ENCODE measurements at regions not wholly inside any gene's neighbourhood (a gene's known extent, or its start where the extent isn't known, plus 50 kb on each side); places are given as distances from the start of the nearest gene placed in this dataset.

GRCh38 chr14:104293851-104294627 lies 155.7 kb downstream of the KIF26A start:
- no peak for DNase-seq
- Mint-ChIP-seq H3K9me3 (peaks cover 0 to 5% (median 2%) of the 10 kb centered on the region in 7 donors), H3K4me3 (no peak overlapping the region), H3K27me3 (ENCODE audit: low read depth in 3 of 3) (peaks cover 0 to 4% (median 0%) of the 10 kb centered on the region in 3 donors), H3K27ac (no peak overlapping the region), H3K4me1 (no peaks in the 10 kb centered on the region), H3K36me3 (no peaks in the 10 kb centered on the region)
- H2AFZ ChIP-seq (ENCODE audit: insufficient read depth, low read depth, low read length, poor library complexity, severe bottlenecking), result no peak overlapping the region
- H3K27me3 ChIP-seq (ENCODE audit: control insufficient read depth in 2 of 2, insufficient read depth in 2 of 2, low read length in 2 of 2), result no peaks in the 10 kb centered on the region
- peaks cover 2 to 6% of the 10 kb centered on the region in 2 donors for H3K9me3 ChIP-seq (replicated peaks in 1 of 2; ENCODE audit: control insufficient read depth in 1 of 2, insufficient read depth in 1 of 2, low read length in 2 of 2)
- no peak for TF ChIP-seq CTCF (IDR thresholded peaks at IDR 0.05)
- no peak overlapping the region for H3K9ac ChIP-seq (ENCODE audit: insufficient read depth, low read length, poor library complexity, severe bottlenecking)
- H3K36me3 ChIP-seq (replicated peaks in 1 of 2; ENCODE audit: control insufficient read depth in 1 of 2, insufficient read depth in 2 of 2, low read length in 2 of 2), result no peaks in the 10 kb centered on the region
- WGBS (ENCODE audit: insufficient coverage), result 71% methylated on average over 13 of the region's 18 CpGs
- H3K4me2 ChIP-seq (replicated peaks; ENCODE audit: extremely low read depth, low read length, poor library complexity, severe bottlenecking), result no peak overlapping the region
- H3K27ac ChIP-seq (ENCODE audit: low read depth in 1 of 2, low read length in 2 of 2), result no peak overlapping the region
- H3K4me3 ChIP-seq (replicated peaks in 1 of 3; ENCODE audit: low read depth in 2 of 3, low read length in 3 of 3), result no peak overlapping the region
- H3K79me2 ChIP-seq (ENCODE audit: insufficient read depth, low read length), result no peaks in the 10 kb centered on the region
- no peaks in the 10 kb centered on the region for H4K20me1 ChIP-seq (ENCODE audit: insufficient read depth, low read length)
- intact Hi-C loops (cut with micrococcal nuclease), result no loop called here
- H3K4me1 ChIP-seq (ENCODE audit: control insufficient read depth in 1 of 2, insufficient read depth in 2 of 2, low read length in 2 of 2), result no peaks in the 10 kb centered on the region

GRCh38 chr14:104294628-104294982 lies 156.2 kb downstream of the KIF26A start:
- H3K27me3 Mint-ChIP-seq (ENCODE audit: low read depth in 3 of 3), result peaks cover 0 to 4% (median 0%) of the 10 kb centered on the region in 3 donors
- H3K27ac ChIP-seq (ENCODE audit: low read depth in 1 of 2, low read length in 2 of 2), result no peak overlapping the region
- no peaks in the 10 kb centered on the region for H3K36me3 Mint-ChIP-seq
- H3K4me2 ChIP-seq (replicated peaks; ENCODE audit: extremely low read depth, low read length, poor library complexity, severe bottlenecking), result no peak overlapping the region
- TF ChIP-seq CTCF (IDR thresholded peaks at IDR 0.05), result no peak
- WGBS (ENCODE audit: insufficient coverage), result 80% methylated on average over 8 of the region's 11 CpGs
- H3K4me1 Mint-ChIP-seq, result no peaks in the 10 kb centered on the region
- H3K4me3 ChIP-seq (replicated peaks in 1 of 3; ENCODE audit: low read depth in 2 of 3, low read length in 3 of 3), result no peak overlapping the region
- no peaks in the 10 kb centered on the region for H3K9me3 ChIP-seq (replicated peaks in 1 of 2; ENCODE audit: control insufficient read depth in 1 of 2, insufficient read depth in 1 of 2, low read length in 2 of 2)
- H3K9me3 Mint-ChIP-seq, result peaks cover 0 to 4% (median 0%) of the 10 kb centered on the region in 7 donors
- no peaks in the 10 kb centered on the region for H3K36me3 ChIP-seq (replicated peaks in 1 of 2; ENCODE audit: control insufficient read depth in 1 of 2, insufficient read depth in 2 of 2, low read length in 2 of 2)
- H3K79me2 ChIP-seq (ENCODE audit: insufficient read depth, low read length), result no peaks in the 10 kb centered on the region
- H3K4me3 Mint-ChIP-seq, result no peak overlapping the region
- no peak overlapping the region for H2AFZ ChIP-seq (ENCODE audit: insufficient read depth, low read depth, low read length, poor library complexity, severe bottlenecking)
- H4K20me1 ChIP-seq (ENCODE audit: insufficient read depth, low read length), result no peaks in the 10 kb centered on the region
- no peaks in the 10 kb centered on the region for H3K27me3 ChIP-seq (ENCODE audit: control insufficient read depth in 2 of 2, insufficient read depth in 2 of 2, low read length in 2 of 2)
- no peaks in the 10 kb centered on the region for H3K4me1 ChIP-seq (ENCODE audit: control insufficient read depth in 1 of 2, insufficient read depth in 2 of 2, low read length in 2 of 2)
- no peak overlapping the region for H3K9ac ChIP-seq (ENCODE audit: insufficient read depth, low read length, poor library complexity, severe bottlenecking)
- no peak overlapping the region for H3K27ac Mint-ChIP-seq
- no peak for DNase-seq
- intact Hi-C loops (cut with micrococcal nuclease), result no loop called here

All from CD14-positive monocyte (primary cell).